Fibroblast of the aortic adventitia (primary cell): ENCODE measurements at regions not wholly inside any gene's neighbourhood (a gene's known extent, or its start where the extent isn't known, plus 50 kb on each side); places are given as distances from the start of the nearest gene placed in this dataset.

Experiments
- DNase-seq: peaks from one replicate; pipeline ENCODE4 v3.0.0-alpha.2; 2010; ENCODE audit warnings: low read depth
- H3K4me3 ChIP-seq: 2 replicates; pipeline ENCODE4 v1.5.1; 2011; ENCODE audit warnings: low read depth, mild to moderate bottlenecking, control low read depth, low read length, moderate library complexity
- CTCF ChIP-seq: IDR thresholded peaks from 2 replicates; pipeline ENCODE4 v1.5.1; 2011; ENCODE audit warnings: mild to moderate bottlenecking, low read length, control low read depth, inconsistent platforms; ENCODE audit not compliant: insufficient read depth

GRCh38 chr7:118104812-118105441, 79.0 kb upstream of the LSM8 start:
- DNase-seq = peak; percentile 49
- peak; percentile 54 for TF ChIP-seq CTCF

GRCh38 chr7:118109607-118110006, 74.4 kb upstream of the LSM8 start:
- no peak overlapping the region for H3K4me3 ChIP-seq
- DNase-seq = no peak
- no peak for TF ChIP-seq CTCF

More at GRCh38 chr7:118104812-118105441, 79.0 kb upstream of the LSM8 start:
- no peak overlapping the region for H3K4me3 ChIP-seq

GRCh38 chr7:118110178-118110925, 73.6 kb upstream of the LSM8 start:
- DNase-seq = no peak
- no peak overlapping the region for H3K4me3 ChIP-seq
- no peak for TF ChIP-seq CTCF

GRCh38 chr7:118111347-118111746, 72.6 kb upstream of the LSM8 start:
- DNase-seq = no peak
- H3K4me3 ChIP-seq = no peak overlapping the region
- TF ChIP-seq CTCF = no peak

- TF ChIP-seq CTCF = no peak
Observed at GRCh38 chr7:118114175-118114574, 69.8 kb upstream of the LSM8 start.

GRCh38 chr7:118129041-118129795, 54.7 kb upstream of the LSM8 start:
- no peak for TF ChIP-seq CTCF
- DNase-seq = no peak
- H3K4me3 ChIP-seq = no peak overlapping the region

More at GRCh38 chr7:118114175-118114574, 69.8 kb upstream of the LSM8 start:
- DNase-seq = no peak
- no peak overlapping the region for H3K4me3 ChIP-seq
